ENCODE measurements at regions not wholly inside any gene's neighbourhood (a gene's known extent, or its start where the extent isn't known, plus 50 kb on each side); places are given as distances from the start of the nearest gene placed in this dataset.

GRCh38 chr12:118581371-118581770, 205.0 kb downstream of the SUDS3 start:
- intact Hi-C loops (cut with DNase I, micrococcal nuclease), result no loop called here
- H3K27ac Mint-ChIP-seq, result no peak overlapping the region
- H3K4me1 Mint-ChIP-seq, result no peaks in the 10 kb centered on the region
- CTCF ChIA-PET, result no interaction called here
- peaks cover 2% of the 10 kb centered on the region for H3K9me3 Mint-ChIP-seq (ENCODE audit: low read depth)
- ATAC-seq, result no peak
- POLR2A ChIA-PET, result no interaction called here
- H3K27me3 Mint-ChIP-seq, result peaks cover 8% of the 10 kb centered on the region
- H3K36me3 Mint-ChIP-seq (ENCODE audit: low read depth), result no peaks in the 10 kb centered on the region
- no peak overlapping the region for H3K4me3 Mint-ChIP-seq
- no peak for DNase-seq

DNA sequence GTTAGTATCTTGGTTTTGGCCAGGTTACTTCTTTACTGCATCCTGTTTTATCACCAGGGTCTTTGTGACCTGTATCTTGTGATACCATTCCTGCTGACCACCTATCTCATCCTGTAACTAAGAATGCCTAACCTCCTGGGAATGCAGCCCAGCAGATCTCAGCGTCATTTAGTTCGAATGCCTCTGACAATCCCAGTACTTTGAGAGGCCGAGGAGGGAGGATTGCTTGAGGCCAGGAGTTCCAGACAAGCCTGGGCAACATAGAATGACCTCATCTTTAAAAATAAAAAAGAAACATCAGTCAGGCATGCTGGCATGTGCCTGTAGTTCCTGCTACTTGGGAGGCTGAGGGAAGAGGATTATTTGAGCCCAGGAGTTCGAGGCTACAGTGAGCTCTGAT, 206.5 kb downstream of the SUDS3 start:
- POLR2A ChIA-PET, result no interaction called here
- Mint-ChIP-seq H3K36me3 (ENCODE audit: low read depth) (no peaks in the 10 kb centered on the region), H3K27ac (no peak overlapping the region), H3K27me3 (peaks cover 8% of the 10 kb centered on the region), H3K9me3 (ENCODE audit: low read depth) (peaks cover 2% of the 10 kb centered on the region), H3K4me3 (no peak overlapping the region), H3K4me1 (no peaks in the 10 kb centered on the region)
- intact Hi-C loops (cut with DNase I, micrococcal nuclease), result no loop called here
- DNase-seq (no peak), ATAC-seq (no peak)
- CTCF ChIA-PET, result interaction anchor here (0.7 kb wide), 1 partner anchor 123 kb away, joined by 3 read pairs; no protein-coding TSS in a partner anchor

GRCh38 chr12:118586433-118586832, 210.1 kb downstream of the SUDS3 start:
- Mint-ChIP-seq H3K9me3 (ENCODE audit: low read depth) (peaks cover 2% of the 10 kb centered on the region), H3K4me3 (no peak overlapping the region), H3K4me1 (no peaks in the 10 kb centered on the region), H3K27me3 (peaks cover 6% of the 10 kb centered on the region), H3K27ac (no peak overlapping the region), H3K36me3 (ENCODE audit: low read depth) (no peaks in the 10 kb centered on the region)
- intact Hi-C loops (cut with DNase I, micrococcal nuclease), result no loop called here
- DNase-seq, result no peak
- ChIA-PET POLR2A (no interaction called here), CTCF (no interaction called here)
- no peak for ATAC-seq

GRCh38 chr12:118589162-118589561, 212.8 kb downstream of the SUDS3 start:
- intact Hi-C loops (cut with DNase I, micrococcal nuclease), result no loop called here
- Mint-ChIP-seq H3K27ac (no peak overlapping the region), H3K36me3 (ENCODE audit: low read depth) (no peaks in the 10 kb centered on the region), H3K4me1 (no peaks in the 10 kb centered on the region), H3K4me3 (no peak overlapping the region), H3K9me3 (ENCODE audit: low read depth) (peaks cover 2% of the 10 kb centered on the region), H3K27me3 (peaks cover 3% of the 10 kb centered on the region)
- ATAC-seq, result no peak
- POLR2A ChIA-PET, result no interaction called here
- DNase-seq, result no peak
- CTCF ChIA-PET, result no interaction called here

DNA sequence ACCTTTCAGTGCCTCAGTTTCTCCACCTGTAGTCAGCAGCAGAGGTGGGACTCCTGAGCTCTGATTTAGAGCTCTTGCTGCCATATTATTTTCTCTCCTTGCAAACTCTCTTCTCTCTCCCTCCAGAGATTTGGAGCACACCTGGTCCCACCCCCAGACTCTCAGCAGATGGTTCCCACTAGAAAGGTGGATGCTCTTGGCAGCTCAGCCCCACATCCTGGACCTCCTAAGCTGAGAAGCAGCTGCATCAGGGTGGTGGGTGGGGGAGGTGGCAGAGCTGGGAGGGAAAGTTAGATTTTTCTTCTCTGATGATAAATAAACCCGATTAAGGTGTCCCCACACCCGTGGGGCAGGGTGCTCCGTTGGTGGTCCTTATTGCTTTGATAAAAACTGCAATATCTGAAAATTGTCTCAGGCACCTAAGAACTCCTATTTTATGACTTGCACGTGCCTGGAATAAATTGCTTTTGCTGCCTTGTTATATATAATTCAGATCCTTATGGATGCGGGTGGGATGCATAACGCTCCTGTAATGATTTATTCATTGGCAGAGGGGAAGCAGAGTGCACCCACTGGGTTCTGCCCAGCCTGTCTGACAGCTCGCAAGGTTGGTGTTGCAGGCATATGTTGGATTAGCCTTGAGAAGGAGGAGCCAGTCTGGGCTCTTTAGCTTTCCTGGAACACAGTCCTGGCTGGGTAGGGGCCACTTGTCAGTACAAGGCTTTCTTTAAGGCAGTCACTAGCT, 214.2 kb downstream of the SUDS3 start:
- H3K36me3 Mint-ChIP-seq (ENCODE audit: low read depth), result no peaks in the 10 kb centered on the region
- H3K4me3 Mint-ChIP-seq, result no peak overlapping the region
- H3K27me3 Mint-ChIP-seq, result no peaks in the 10 kb centered on the region
- no peak for DNase-seq
- H3K4me1 Mint-ChIP-seq, result no peaks in the 10 kb centered on the region
- ChIA-PET POLR2A (no interaction called here), CTCF (no interaction called here)
- ATAC-seq, result no peak
- intact Hi-C loops (cut with DNase I, micrococcal nuclease), result no loop called here
- no peak overlapping the region for H3K27ac Mint-ChIP-seq
- H3K9me3 Mint-ChIP-seq (ENCODE audit: low read depth), result no peaks in the 10 kb centered on the region

DNA sequence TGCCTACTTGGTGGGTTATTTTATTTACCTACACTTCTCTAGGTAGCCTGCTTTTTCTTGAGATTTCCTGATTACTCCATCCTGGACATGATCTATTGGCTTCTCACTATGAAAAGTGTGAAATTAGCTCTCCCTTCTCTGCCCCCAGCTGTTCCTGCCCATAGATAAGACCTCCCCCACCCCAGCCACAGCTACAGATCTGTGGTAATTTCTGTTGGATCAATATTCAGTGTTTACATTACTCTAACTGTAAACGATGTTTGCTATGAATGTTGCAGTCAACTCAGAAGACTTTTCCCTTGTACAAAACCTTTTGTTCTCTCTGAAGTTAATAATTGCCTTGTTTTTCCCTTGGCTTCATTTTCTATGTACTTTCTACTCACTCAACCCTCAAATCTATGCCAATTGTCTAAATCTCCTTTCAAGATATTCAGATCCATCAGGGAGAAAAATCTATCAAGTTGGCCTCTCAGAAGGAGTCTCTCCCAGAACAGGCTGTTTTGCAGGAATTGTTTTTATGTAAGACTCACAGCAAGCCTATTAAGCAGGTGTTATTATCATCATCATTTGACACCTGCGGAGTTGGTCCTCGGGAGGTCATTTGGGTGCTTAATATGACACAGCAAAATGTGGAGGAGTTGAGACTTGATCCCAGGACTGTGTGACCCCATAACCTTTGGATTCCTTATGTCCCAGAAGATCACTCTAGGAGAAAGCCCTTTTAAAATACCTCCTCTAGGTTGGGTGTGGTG, 227.4 kb downstream of the SUDS3 start:
- H3K27me3 Mint-ChIP-seq, result peaks cover 5% of the 10 kb centered on the region
- intact Hi-C loops (cut with DNase I, micrococcal nuclease), result no loop called here
- ATAC-seq (no peak), DNase-seq (no peak)
- no peaks in the 10 kb centered on the region for H3K4me1 Mint-ChIP-seq
- H3K36me3 Mint-ChIP-seq (ENCODE audit: low read depth), result no peaks in the 10 kb centered on the region
- ChIA-PET CTCF (no interaction called here), POLR2A (no interaction called here)
- no peak overlapping the region for H3K27ac Mint-ChIP-seq
- H3K4me3 Mint-ChIP-seq, result no peak overlapping the region
- H3K9me3 Mint-ChIP-seq (ENCODE audit: low read depth), result no peaks in the 10 kb centered on the region

DNA sequence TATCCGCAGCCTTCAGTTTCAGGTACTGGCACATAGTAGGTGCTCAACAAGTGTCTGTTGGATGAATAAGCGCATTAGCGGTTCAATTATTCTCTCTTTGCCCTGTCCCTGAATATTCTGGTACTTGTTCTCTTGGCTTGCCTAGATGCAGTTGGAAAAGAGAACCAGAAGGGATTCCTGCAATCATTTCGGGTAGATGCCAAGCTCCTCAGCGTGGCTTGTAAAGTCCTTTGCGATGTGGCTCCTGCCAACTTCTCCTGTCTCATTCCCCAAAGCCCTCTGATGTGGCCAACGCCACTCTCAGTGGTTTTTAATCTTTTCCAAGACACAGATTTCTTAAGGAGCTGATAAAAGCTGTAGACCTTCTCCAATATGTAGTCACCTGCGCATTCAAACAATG, 230.3 kb downstream of the SUDS3 start:
- Mint-ChIP-seq H3K4me1 (no peaks in the 10 kb centered on the region), H3K27me3 (peaks cover 5% of the 10 kb centered on the region), H3K4me3 (no peak overlapping the region), H3K9me3 (ENCODE audit: low read depth) (no peaks in the 10 kb centered on the region), H3K36me3 (ENCODE audit: low read depth) (no peaks in the 10 kb centered on the region), H3K27ac (no peak overlapping the region)
- ChIA-PET POLR2A (no interaction called here), CTCF (interaction anchor here (0.6 kb wide), 2 partner anchors 291 to 851 kb away, joined by 3 read pairs; no protein-coding TSS in a partner anchor)
- ATAC-seq (no peak), DNase-seq (no peak)
- intact Hi-C loops (cut with DNase I, micrococcal nuclease), result no loop called here

GRCh38 chr12:118607831-118608230, 231.5 kb downstream of the SUDS3 start:
- ChIA-PET CTCF (interaction anchor here (0.6 kb wide), 1 partner anchor 930 kb away, joined by 3 read pairs; no protein-coding TSS in a partner anchor), POLR2A (no interaction called here)
- H3K4me1 Mint-ChIP-seq, result no peaks in the 10 kb centered on the region
- H3K36me3 Mint-ChIP-seq (ENCODE audit: low read depth), result no peaks in the 10 kb centered on the region
- no peak overlapping the region for H3K27ac Mint-ChIP-seq
- intact Hi-C loops (cut with DNase I, micrococcal nuclease), result no loop called here
- H3K9me3 Mint-ChIP-seq (ENCODE audit: low read depth), result no peaks in the 10 kb centered on the region
- peaks cover 5% of the 10 kb centered on the region for H3K27me3 Mint-ChIP-seq
- no peak overlapping the region for H3K4me3 Mint-ChIP-seq
- no peak for DNase-seq
- no peak for ATAC-seq

GRCh38 chr12:118608770-118609344, 232.5 kb downstream of the SUDS3 start:
- H3K36me3 Mint-ChIP-seq (ENCODE audit: low read depth), result no peaks in the 10 kb centered on the region
- DNase-seq (no peak), ATAC-seq (no peak)
- H3K4me1 Mint-ChIP-seq, result no peaks in the 10 kb centered on the region
- intact Hi-C loops (cut with DNase I, micrococcal nuclease), result no loop called here
- no peak overlapping the region for H3K27ac Mint-ChIP-seq
- peaks cover 5% of the 10 kb centered on the region for H3K27me3 Mint-ChIP-seq
- ChIA-PET POLR2A (no interaction called here), CTCF (no interaction called here)
- peaks cover 6% of the 10 kb centered on the region for H3K9me3 Mint-ChIP-seq (ENCODE audit: low read depth)
- no peak overlapping the region for H3K4me3 Mint-ChIP-seq

GRCh38 chr12:118611295-118611694, 234.9 kb downstream of the SUDS3 start:
- Mint-ChIP-seq H3K36me3 (ENCODE audit: low read depth) (no peaks in the 10 kb centered on the region), H3K9me3 (ENCODE audit: low read depth) (peaks cover 10% of the 10 kb centered on the region), H3K4me3 (no peak overlapping the region), H3K4me1 (no peaks in the 10 kb centered on the region), H3K27me3 (peaks cover 1% of the 10 kb centered on the region), H3K27ac (no peak overlapping the region)
- DNase-seq, result no peak
- no peak for ATAC-seq
- intact Hi-C loops (cut with DNase I, micrococcal nuclease), result no loop called here
- ChIA-PET CTCF (no interaction called here), POLR2A (no interaction called here)

DNA sequence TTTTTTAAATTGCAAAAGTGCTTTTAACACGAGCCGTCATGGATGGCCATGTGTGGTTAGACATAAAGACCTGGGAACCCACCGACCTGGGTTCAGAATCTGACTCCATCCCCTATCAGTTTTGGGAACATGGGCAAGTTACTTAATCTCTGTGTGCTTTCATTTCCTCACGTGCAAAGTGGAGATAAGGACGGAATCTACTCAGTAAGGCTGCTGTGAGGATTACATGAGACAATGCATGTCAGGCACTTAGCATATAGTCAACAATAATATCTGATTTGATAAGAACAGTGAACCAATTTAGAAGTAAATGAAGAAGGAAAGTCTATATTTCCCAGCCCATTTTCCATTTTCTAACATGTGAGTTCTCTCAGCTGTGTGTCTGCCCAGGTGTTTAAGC, 235.4 kb downstream of the SUDS3 start:
- intact Hi-C loops (cut with DNase I, micrococcal nuclease), result no loop called here
- POLR2A ChIA-PET, result no interaction called here
- no peak overlapping the region for H3K27ac Mint-ChIP-seq
- no peaks in the 10 kb centered on the region for H3K36me3 Mint-ChIP-seq (ENCODE audit: low read depth)
- ATAC-seq, result no peak
- H3K9me3 Mint-ChIP-seq (ENCODE audit: low read depth), result peaks cover 10% of the 10 kb centered on the region
- no peaks in the 10 kb centered on the region for H3K27me3 Mint-ChIP-seq
- no peak for DNase-seq
- CTCF ChIA-PET, result no interaction called here
- no peak overlapping the region for H3K4me3 Mint-ChIP-seq
- no peaks in the 10 kb centered on the region for H3K4me1 Mint-ChIP-seq

All from activated CD4-positive, alpha-beta T cell treated with anti-CD3 and anti-CD28 coated beads for 36 hours (primary cell).